ENCODE measurements at regions not wholly inside any gene's neighbourhood (a gene's known extent, or its start where the extent isn't known, plus 50 kb on each side); places are given as distances from the start of the nearest gene placed in this dataset.

DNA sequence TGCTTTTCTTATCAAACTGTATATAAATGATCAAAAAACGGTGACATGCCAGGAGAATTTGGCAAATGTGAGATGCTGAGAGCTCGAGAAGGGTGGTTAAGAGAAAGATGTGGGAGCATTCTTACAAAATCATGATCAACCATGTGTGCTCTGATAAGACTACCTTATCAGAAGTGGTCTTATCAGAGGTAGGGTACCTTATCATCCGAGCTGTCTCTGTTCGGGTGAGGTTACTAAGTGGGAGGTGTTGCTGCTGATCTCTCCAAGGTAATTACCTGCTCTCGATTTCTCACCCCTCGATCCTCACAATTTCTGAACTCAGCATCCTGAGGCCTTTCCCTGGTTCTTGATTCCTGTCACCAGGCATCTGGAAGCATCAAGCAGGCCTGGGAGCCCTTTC lies 813.0 kb upstream of the ID2 start:
- no peak for TF ChIP-seq POLR2A (IDR thresholded peaks at IDR 0.05)
- TF ChIP-seq CTCF (IDR thresholded peaks at IDR 0.05): no peak
